Stomach smooth muscle (tissue), 2 donors: ENCODE measurements at regions not wholly inside any gene's neighbourhood (a gene's known extent, or its start where the extent isn't known, plus 50 kb on each side); places are given as distances from the start of the nearest gene placed in this dataset.

Source experiments
- H3K27ac ChIP-seq: one replicate; pipeline ENCODE4 v1.7.0; 2013; ENCODE audit warnings: mild to moderate bottlenecking, low read length, inconsistent platforms
- H3K27me3 ChIP-seq, 2 donors: one replicate each; pipeline ENCODE4 v1.7.0; 2013; ENCODE audit warnings: low read length in 2 of 2; ENCODE audit not compliant: insufficient read depth in 2 of 2, control insufficient read depth in 1 of 2
- H3K36me3 ChIP-seq, 2 donors: one replicate each; pipeline ENCODE4 v1.7.0; 2013; ENCODE audit warnings: low read length in 2 of 2; ENCODE audit not compliant: control insufficient read depth in 2 of 2, insufficient read depth in 2 of 2
- H3K4me1 ChIP-seq: one replicate; pipeline ENCODE4 v1.7.0; 2013; ENCODE audit warnings: low read length; ENCODE audit not compliant: control insufficient read depth, insufficient read depth
- H3K4me3 ChIP-seq, 2 donors: one replicate each; pipeline ENCODE4 v1.7.0; 2013; ENCODE audit warnings: low read length in 2 of 2
- H3K9ac ChIP-seq, 2 donors: one replicate each; pipeline ENCODE4 v1.7.0; 2013; ENCODE audit warnings: low read length in 2 of 2, mild to moderate bottlenecking in 1 of 2
- H3K9me3 ChIP-seq, 2 donors: one replicate each; pipeline ENCODE4 v1.7.0; 2013; ENCODE audit warnings: low read length in 2 of 2; ENCODE audit not compliant: control insufficient read depth in 2 of 2
- donor health status: healthy.
- donor health status: Pancreatic carcinoma.

- Histone ChIP-seq H3K4me3 (no peak overlapping the region), H3K27me3 (no peaks in the 10 kb centered on the region), H3K9me3 (no peaks in the 10 kb centered on the region), H3K36me3 (no peaks in the 10 kb centered on the region), H3K9ac (no peak overlapping the region), H3K4me1 (no peaks in the 10 kb centered on the region), H3K27ac (no peak overlapping the region)
These were observed 509.2 kb upstream of the ZEB2 start for GRCh38 chr2:145029081-145029480.

- Histone ChIP-seq H3K27me3 (no peaks in the 10 kb centered on the region), H3K9ac (no peak overlapping the region), H3K4me3 (no peak overlapping the region), H3K9me3 (no peaks in the 10 kb centered on the region), H3K36me3 (no peaks in the 10 kb centered on the region), H3K4me1 (no peaks in the 10 kb centered on the region), H3K27ac (no peak overlapping the region)
These were observed 508.4 kb upstream of the ZEB2 start for GRCh38 chr2:145028101-145028920.

DNA sequence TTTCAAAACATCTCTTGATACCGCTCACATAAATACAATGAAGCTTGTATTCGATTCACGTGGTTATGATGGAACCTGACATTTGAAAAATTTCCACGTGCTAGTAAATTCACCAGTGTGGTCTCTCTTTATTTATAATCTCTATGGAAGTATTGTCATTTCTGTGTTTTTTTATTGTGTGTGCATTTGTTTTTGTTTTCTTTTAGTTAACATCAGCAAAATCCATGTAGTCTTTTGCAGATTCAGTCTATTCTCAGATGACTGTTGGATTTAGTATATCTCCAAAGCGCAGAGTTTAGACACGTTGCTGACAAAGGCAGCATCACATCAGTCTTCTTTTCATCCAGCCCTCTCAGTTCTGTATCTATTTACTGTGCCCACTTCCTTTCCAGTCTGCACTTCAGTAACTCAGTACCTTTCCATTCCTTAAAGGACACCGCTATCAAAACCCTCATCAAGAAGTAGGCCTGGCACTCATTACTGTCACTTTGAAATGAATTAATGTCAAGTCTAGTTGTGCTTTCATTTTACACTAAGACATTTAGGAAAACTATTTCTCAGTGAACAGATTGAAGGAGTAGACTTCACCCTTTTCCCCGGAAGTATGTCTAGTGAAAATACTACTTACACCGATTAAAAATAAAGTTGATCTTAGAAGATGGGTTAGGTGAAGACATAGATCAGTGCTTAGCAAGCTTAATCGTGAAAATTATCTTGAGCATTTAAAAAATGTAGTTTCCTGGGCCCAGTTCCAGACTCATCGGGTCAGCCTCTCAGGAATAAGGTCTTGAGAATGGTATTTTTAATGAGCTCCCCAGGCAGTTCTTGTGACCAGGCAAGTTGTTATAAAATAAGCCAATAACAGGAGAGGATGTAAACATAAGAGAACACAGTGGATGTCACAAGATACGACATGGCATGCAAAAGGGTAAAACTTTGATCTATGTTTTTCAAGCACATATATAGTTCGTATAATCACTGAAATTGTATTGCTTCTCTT is 506.8 kb upstream of the ZEB2 start:
- H3K27me3 ChIP-seq: no peaks in the 10 kb centered on the region
- H3K9me3 ChIP-seq: no peaks in the 10 kb centered on the region
- no peak overlapping the region for H3K4me3 ChIP-seq
- H3K9ac ChIP-seq: no peak overlapping the region
- H3K27ac ChIP-seq: no peak overlapping the region
- no peaks in the 10 kb centered on the region for H3K4me1 ChIP-seq
- H3K36me3 ChIP-seq: no peaks in the 10 kb centered on the region

- H3K36me3 ChIP-seq: no peaks in the 10 kb centered on the region
- no peak overlapping the region for H3K9ac ChIP-seq
- H3K4me1 ChIP-seq: no peaks in the 10 kb centered on the region
- no peak overlapping the region for H3K27ac ChIP-seq
- no peaks in the 10 kb centered on the region for H3K27me3 ChIP-seq
- no peak overlapping the region for H3K4me3 ChIP-seq
- H3K9me3 ChIP-seq: no peaks in the 10 kb centered on the region
These were observed 505.5 kb upstream of the ZEB2 start for GRCh38 chr2:145025382-145025781.

DNA sequence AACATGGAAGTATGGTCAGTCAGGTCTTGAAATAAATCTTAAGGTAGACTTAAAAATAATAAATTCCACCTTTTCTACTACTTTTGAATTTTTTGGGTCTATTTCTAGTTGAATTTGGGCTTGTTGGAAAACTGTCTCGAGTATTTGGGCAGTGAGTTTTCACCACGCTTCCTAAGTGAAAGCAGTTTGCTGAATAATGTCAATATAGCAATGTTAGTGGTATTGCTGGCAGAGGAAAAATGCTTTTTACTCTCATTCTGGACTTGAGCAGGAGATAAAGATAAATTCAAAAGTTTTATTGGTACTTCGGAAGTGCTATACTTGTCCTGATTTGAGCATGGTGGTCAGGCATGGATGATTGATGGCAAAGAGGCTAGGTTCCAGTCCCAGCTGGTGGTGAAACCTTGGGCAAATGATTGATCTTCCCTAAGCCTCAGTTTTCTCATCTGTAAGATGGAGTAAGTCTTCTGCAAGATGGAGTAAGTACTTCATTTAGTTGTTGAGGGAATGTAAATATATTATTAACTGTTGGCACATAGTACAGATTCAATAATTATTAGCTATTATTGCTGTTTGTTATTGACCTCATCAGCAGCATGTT is 503.5 kb upstream of the ZEB2 start:
- no peaks in the 10 kb centered on the region for H3K27me3 ChIP-seq
- no peaks in the 10 kb centered on the region for H3K4me1 ChIP-seq
- H3K9ac ChIP-seq: no peak overlapping the region
- H3K27ac ChIP-seq: no peak overlapping the region
- no peaks in the 10 kb centered on the region for H3K36me3 ChIP-seq
- H3K9me3 ChIP-seq: no peaks in the 10 kb centered on the region
- peak overlapping the region in 1 of 2 donors; percentile 0 for H3K4me3 ChIP-seq

DNA sequence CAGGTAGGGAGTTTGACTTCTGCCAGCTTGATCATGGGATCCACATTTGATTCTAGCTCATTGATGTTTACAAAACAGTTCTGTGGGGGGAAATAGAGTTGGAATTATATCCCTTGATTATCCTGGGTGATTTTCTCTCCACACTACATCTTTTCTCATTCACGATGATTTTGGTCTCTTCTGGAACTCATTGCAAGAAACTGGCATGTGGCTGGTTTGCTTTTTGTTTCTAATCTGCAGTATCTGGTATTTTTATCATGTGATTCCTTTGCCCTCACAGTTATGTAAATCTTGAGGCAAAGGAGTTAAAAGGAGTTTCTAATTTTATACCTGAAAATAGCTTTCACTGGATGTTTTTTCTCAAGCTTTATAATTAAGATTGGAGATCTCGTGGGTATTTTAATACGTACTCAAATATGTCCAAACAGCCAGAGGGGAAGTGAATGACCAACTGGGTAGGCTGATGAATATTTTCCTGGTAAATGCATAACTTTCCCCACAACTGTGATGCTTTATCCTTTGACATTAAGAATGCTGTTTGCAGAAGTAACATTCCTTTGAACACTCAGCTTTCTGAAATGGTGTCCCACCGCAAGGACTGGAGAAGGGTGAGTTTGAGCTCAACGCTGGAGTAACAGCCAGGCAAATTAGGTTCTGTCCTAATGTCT is 502.9 kb upstream of the ZEB2 start:
- peak overlapping the region in 1 of 2 donors; percentile 0 for H3K4me3 ChIP-seq
- H3K9me3 ChIP-seq: no peaks in the 10 kb centered on the region
- no peak overlapping the region for H3K9ac ChIP-seq
- no peaks in the 10 kb centered on the region for H3K36me3 ChIP-seq
- H3K27ac ChIP-seq: no peak overlapping the region
- no peaks in the 10 kb centered on the region for H3K4me1 ChIP-seq
- H3K27me3 ChIP-seq: no peaks in the 10 kb centered on the region

DNA sequence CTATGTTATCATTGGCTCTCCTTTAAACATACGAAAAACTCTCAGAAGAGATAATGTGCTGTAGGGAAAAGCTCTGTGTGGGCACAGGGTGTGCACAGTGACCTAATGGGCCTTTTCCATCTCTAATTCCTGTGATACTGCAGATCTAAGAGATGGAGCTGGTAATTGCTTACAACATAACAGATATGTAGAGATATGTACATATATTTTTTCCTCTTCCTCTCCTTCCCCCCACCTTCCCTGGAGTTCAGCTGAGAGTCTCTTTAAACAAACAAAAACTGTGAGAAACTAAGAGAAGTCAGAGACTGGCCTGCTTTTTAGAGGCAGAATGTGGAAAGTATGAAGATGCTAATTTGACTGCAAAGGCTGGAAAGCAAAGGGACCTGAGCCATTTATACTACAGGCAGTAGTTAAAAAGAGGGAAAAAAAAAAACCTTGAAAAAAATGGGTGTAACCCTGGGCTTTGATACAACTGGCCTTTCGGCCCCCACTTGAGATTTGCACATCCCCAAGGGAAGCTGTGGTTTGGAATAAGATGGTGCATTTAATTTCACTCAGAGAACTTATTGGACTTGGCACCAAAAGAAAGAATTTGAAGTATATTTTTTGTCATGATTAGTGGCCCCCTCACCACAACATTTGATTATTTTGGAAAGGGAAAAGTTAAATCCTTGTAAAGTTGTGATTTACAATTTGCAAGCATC is 502.2 kb upstream of the ZEB2 start:
- H3K27ac ChIP-seq: no peak overlapping the region
- H3K4me3 ChIP-seq: no peak overlapping the region
- H3K9ac ChIP-seq: no peak overlapping the region
- no peaks in the 10 kb centered on the region for H3K4me1 ChIP-seq
- no peaks in the 10 kb centered on the region for H3K9me3 ChIP-seq
- no peaks in the 10 kb centered on the region for H3K36me3 ChIP-seq
- H3K27me3 ChIP-seq: no peaks in the 10 kb centered on the region

- Histone ChIP-seq H3K36me3 (no peaks in the 10 kb centered on the region), H3K27me3 (no peaks in the 10 kb centered on the region), H3K4me1 (no peaks in the 10 kb centered on the region), H3K27ac (no peak overlapping the region), H3K9ac (no peak overlapping the region), H3K4me3 (no peak overlapping the region), H3K9me3 (no peaks in the 10 kb centered on the region)
These were observed 500.8 kb upstream of the ZEB2 start for GRCh38 chr2:145020694-145021093.

GRCh38 chr2:145020139-145020538 is 500.2 kb upstream of the ZEB2 start:
- Histone ChIP-seq H3K36me3 (no peaks in the 10 kb centered on the region), H3K4me3 (no peak overlapping the region), H3K27me3 (no peaks in the 10 kb centered on the region), H3K9ac (no peak overlapping the region), H3K27ac (no peak overlapping the region), H3K9me3 (no peaks in the 10 kb centered on the region), H3K4me1 (no peaks in the 10 kb centered on the region)

GRCh38 chr2:145018502-145018901 is 498.6 kb upstream of the ZEB2 start:
- no peaks in the 10 kb centered on the region for H3K27me3 ChIP-seq
- no peak overlapping the region for H3K4me3 ChIP-seq
- H3K4me1 ChIP-seq: no peaks in the 10 kb centered on the region
- no peaks in the 10 kb centered on the region for H3K9me3 ChIP-seq
- no peak overlapping the region for H3K9ac ChIP-seq
- no peak overlapping the region for H3K27ac ChIP-seq
- no peaks in the 10 kb centered on the region for H3K36me3 ChIP-seq
